ENCODE measurements at regions not wholly inside any gene's neighbourhood (a gene's known extent, or its start where the extent isn't known, plus 50 kb on each side); places are given as distances from the start of the nearest gene placed in this dataset.

DNA sequence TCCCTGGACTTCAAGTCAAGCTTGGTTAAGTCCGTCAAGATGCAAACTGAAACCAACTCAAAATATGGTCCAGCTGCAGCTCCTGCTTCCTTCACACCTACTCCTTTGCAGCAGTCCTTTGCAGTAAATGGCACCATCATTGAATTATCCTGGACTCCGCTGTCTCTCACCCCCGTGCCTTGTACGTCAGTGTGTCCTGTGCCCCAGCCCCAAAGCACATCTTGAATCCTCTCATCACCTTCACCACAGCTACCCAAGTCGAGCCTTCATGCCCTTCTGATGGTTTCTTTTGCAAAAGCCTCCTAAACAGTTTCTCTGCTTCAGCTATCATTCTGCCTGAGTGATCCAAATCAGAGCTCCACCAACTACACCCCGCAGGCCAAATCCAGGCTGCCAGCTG lies 88.4 kb upstream of the LEP start:
- no peak for TF ChIP-seq BHLHE40 (IDR thresholded peaks at IDR 0.05; ENCODE audit: borderline replicate concordance)
- no peak for TF ChIP-seq FOXM1 (IDR thresholded peaks at IDR 0.05; ENCODE audit: borderline replicate concordance)
- no peak for TF ChIP-seq L3MBTL2 (conservative IDR thresholded peaks at IDR 0.05)
- TF ChIP-seq NFRKB (IDR thresholded peaks at IDR 0.05): no peak
- TF ChIP-seq ARNT (IDR thresholded peaks at IDR 0.05): no peak
- TF ChIP-seq ELF4 (IDR thresholded peaks at IDR 0.05): no peak
- TF ChIP-seq PKNOX1 (IDR thresholded peaks at IDR 0.05): no peak
- no peak for TF ChIP-seq FOXA1 (IDR thresholded peaks at IDR 0.05)
- TF ChIP-seq LEF1 (IDR thresholded peaks at IDR 0.05; ENCODE audit: borderline replicate concordance): no peak
- no peak for TF ChIP-seq SUZ12 (IDR thresholded peaks at IDR 0.05)
- TF ChIP-seq CTBP1 (IDR thresholded peaks at IDR 0.05; ENCODE audit: borderline replicate concordance): no peak
- no peak for DNase-seq (ENCODE audit: extremely low spot score)
- CTCF ChIA-PET: no interaction called here
- POLR2A ChIA-PET: no interaction called here

GRCh38 chr7:128153436-128153835 lies 87.6 kb upstream of the LEP start:
- no peak for DNase-seq (ENCODE audit: extremely low spot score)
- TF ChIP-seq L3MBTL2 (conservative IDR thresholded peaks at IDR 0.05) (no peak), LEF1 (IDR thresholded peaks at IDR 0.05; ENCODE audit: borderline replicate concordance) (no peak), FOXA1 (IDR thresholded peaks at IDR 0.05) (no peak), SUZ12 (IDR thresholded peaks at IDR 0.05) (no peak), BHLHE40 (IDR thresholded peaks at IDR 0.05; ENCODE audit: borderline replicate concordance) (no peak), NFRKB (IDR thresholded peaks at IDR 0.05) (no peak), ELF4 (IDR thresholded peaks at IDR 0.05) (no peak), CTBP1 (IDR thresholded peaks at IDR 0.05; ENCODE audit: borderline replicate concordance) (no peak), TARDBP (IDR thresholded peaks at IDR 0.05) (no peak), FOXK2 (IDR thresholded peaks at IDR 0.05) (no peak), SP1 (IDR thresholded peaks at IDR 0.05) (no peak), ARNT (IDR thresholded peaks at IDR 0.05) (no peak), HDGF (IDR thresholded peaks at IDR 0.05; ENCODE audit: borderline replicate concordance) (no peak), FOXM1 (IDR thresholded peaks at IDR 0.05; ENCODE audit: borderline replicate concordance) (no peak), PKNOX1 (IDR thresholded peaks at IDR 0.05) (no peak), ZNF384 (IDR thresholded peaks at IDR 0.05) (no peak)
- ChIA-PET CTCF (no interaction called here), POLR2A (no interaction called here)

DNA sequence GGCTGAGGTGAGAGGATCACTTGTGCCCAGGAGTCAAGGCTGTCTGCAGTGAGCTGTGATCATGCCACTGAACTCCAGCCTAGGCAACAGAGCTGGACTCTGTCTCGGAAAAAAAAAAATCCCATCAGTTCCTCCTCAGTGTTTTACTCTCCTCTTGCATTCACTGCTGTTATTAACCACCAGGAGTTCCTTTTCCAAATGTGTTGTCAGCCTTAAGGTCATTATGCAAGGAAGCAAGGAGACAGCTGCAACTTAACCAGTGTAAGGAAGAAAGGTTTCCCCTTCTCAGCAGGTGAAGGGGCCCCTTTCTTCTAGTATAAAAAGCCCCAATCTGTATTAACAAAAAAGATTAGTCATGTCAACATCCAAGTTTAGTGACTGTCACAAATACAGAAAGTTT lies 86.6 kb upstream of the LEP start:
- TF ChIP-seq LEF1 (IDR thresholded peaks at IDR 0.05; ENCODE audit: borderline replicate concordance) (no peak), FOXM1 (IDR thresholded peaks at IDR 0.05; ENCODE audit: borderline replicate concordance) (no peak), L3MBTL2 (conservative IDR thresholded peaks at IDR 0.05) (no peak), SUZ12 (IDR thresholded peaks at IDR 0.05) (no peak), HDGF (IDR thresholded peaks at IDR 0.05; ENCODE audit: borderline replicate concordance) (no peak), TARDBP (IDR thresholded peaks at IDR 0.05) (no peak), CTBP1 (IDR thresholded peaks at IDR 0.05; ENCODE audit: borderline replicate concordance) (no peak), FOXK2 (IDR thresholded peaks at IDR 0.05) (no peak), BHLHE40 (IDR thresholded peaks at IDR 0.05; ENCODE audit: borderline replicate concordance) (no peak), ARNT (IDR thresholded peaks at IDR 0.05) (no peak), SP1 (IDR thresholded peaks at IDR 0.05) (no peak), ZNF384 (IDR thresholded peaks at IDR 0.05) (no peak), FOXA1 (IDR thresholded peaks at IDR 0.05) (no peak), NFRKB (IDR thresholded peaks at IDR 0.05) (no peak), PKNOX1 (IDR thresholded peaks at IDR 0.05) (no peak), ELF4 (IDR thresholded peaks at IDR 0.05) (no peak)
- ChIA-PET POLR2A (no interaction called here), CTCF (no interaction called here)
- DNase-seq (ENCODE audit: extremely low spot score): no peak

- CTCF ChIA-PET: interaction anchor here (0.5 kb wide), 1 partner anchor 1864 kb away, joined by 4 read pairs; no protein-coding TSS in a partner anchor
- TF ChIP-seq PKNOX1 (IDR thresholded peaks at IDR 0.05) (no peak), FOXK2 (IDR thresholded peaks at IDR 0.05) (no peak), ELF4 (IDR thresholded peaks at IDR 0.05) (no peak), HDGF (IDR thresholded peaks at IDR 0.05; ENCODE audit: borderline replicate concordance) (no peak), ARNT (IDR thresholded peaks at IDR 0.05) (no peak), ZNF384 (IDR thresholded peaks at IDR 0.05) (no peak), NFRKB (IDR thresholded peaks at IDR 0.05) (no peak), FOXA1 (IDR thresholded peaks at IDR 0.05) (no peak), BHLHE40 (IDR thresholded peaks at IDR 0.05; ENCODE audit: borderline replicate concordance) (no peak), TARDBP (IDR thresholded peaks at IDR 0.05) (no peak), CTBP1 (IDR thresholded peaks at IDR 0.05; ENCODE audit: borderline replicate concordance) (no peak), L3MBTL2 (conservative IDR thresholded peaks at IDR 0.05) (no peak), SUZ12 (IDR thresholded peaks at IDR 0.05) (no peak), SP1 (IDR thresholded peaks at IDR 0.05) (no peak), LEF1 (IDR thresholded peaks at IDR 0.05; ENCODE audit: borderline replicate concordance) (no peak), FOXM1 (IDR thresholded peaks at IDR 0.05; ENCODE audit: borderline replicate concordance) (no peak)
- POLR2A ChIA-PET: no interaction called here
Measured at GRCh38 chr7:128155100-128155740, 85.9 kb upstream of the LEP start.

GRCh38 chr7:128157906-128158305 lies 83.2 kb upstream of the LEP start:
- DNase-seq (ENCODE audit: extremely low spot score): no peak
- ChIA-PET POLR2A (no interaction called here), CTCF (interaction anchor here (1.4 kb wide), 1 partner anchor 52 kb away, joined by 4 read pairs; no protein-coding TSS in a partner anchor)
- TF ChIP-seq LEF1 (IDR thresholded peaks at IDR 0.05; ENCODE audit: borderline replicate concordance): no peak
- no peak for TF ChIP-seq HDGF (IDR thresholded peaks at IDR 0.05; ENCODE audit: borderline replicate concordance)
- no peak for TF ChIP-seq TARDBP (IDR thresholded peaks at IDR 0.05)
- no peak for TF ChIP-seq ARNT (IDR thresholded peaks at IDR 0.05)
- no peak for TF ChIP-seq BHLHE40 (IDR thresholded peaks at IDR 0.05; ENCODE audit: borderline replicate concordance)
- no peak for TF ChIP-seq ZNF384 (IDR thresholded peaks at IDR 0.05)
- TF ChIP-seq L3MBTL2 (conservative IDR thresholded peaks at IDR 0.05): no peak
- TF ChIP-seq FOXA1 (IDR thresholded peaks at IDR 0.05): no peak
- TF ChIP-seq FOXK2 (IDR thresholded peaks at IDR 0.05): no peak
- no peak for TF ChIP-seq SUZ12 (IDR thresholded peaks at IDR 0.05)
- TF ChIP-seq FOXM1 (IDR thresholded peaks at IDR 0.05; ENCODE audit: borderline replicate concordance): no peak
- TF ChIP-seq CTBP1 (IDR thresholded peaks at IDR 0.05; ENCODE audit: borderline replicate concordance): no peak
- no peak for TF ChIP-seq ELF4 (IDR thresholded peaks at IDR 0.05)
- no peak for TF ChIP-seq NFRKB (IDR thresholded peaks at IDR 0.05)
- no peak for TF ChIP-seq SP1 (IDR thresholded peaks at IDR 0.05)
- TF ChIP-seq PKNOX1 (IDR thresholded peaks at IDR 0.05): no peak

More at GRCh38 chr7:128155100-128155740, 85.9 kb upstream of the LEP start:
- no peak for DNase-seq (ENCODE audit: extremely low spot score)
